ENCODE measurements at regions not wholly inside any gene's neighbourhood (a gene's known extent, or its start where the extent isn't known, plus 50 kb on each side); places are given as distances from the start of the nearest gene placed in this dataset.

GRCh38 chr6:120872262-120872578 lies 462.1 kb downstream of the TBC1D32 start:
- H2AFZ ChIP-seq (ENCODE audit: low read length) = no peak overlapping the region
- no peak for DNase-seq (ENCODE audit: low spot score)
- no peaks in the 10 kb centered on the region for H3K79me2 ChIP-seq (ENCODE audit: insufficient read depth, low read depth, low read length)
- H3K4me3 ChIP-seq (ENCODE audit: low read depth, low read length, poor library complexity, severe bottlenecking) = no peak overlapping the region
- POLR2A ChIA-PET = no interaction called here
- CTCF ChIA-PET (ENCODE audit: unreplicated experiment) = no interaction called here
- no peak overlapping the region for H3K27ac ChIP-seq (ENCODE audit: low read depth, low read length, poor library complexity, severe bottlenecking)
- BruUV-seq (replicated peaks) = no TSS peak
- intact Hi-C loops (cut with micrococcal nuclease; ENCODE audit: unreplicated experiment) = no loop called here
- TF ChIP-seq, protein P1, sequence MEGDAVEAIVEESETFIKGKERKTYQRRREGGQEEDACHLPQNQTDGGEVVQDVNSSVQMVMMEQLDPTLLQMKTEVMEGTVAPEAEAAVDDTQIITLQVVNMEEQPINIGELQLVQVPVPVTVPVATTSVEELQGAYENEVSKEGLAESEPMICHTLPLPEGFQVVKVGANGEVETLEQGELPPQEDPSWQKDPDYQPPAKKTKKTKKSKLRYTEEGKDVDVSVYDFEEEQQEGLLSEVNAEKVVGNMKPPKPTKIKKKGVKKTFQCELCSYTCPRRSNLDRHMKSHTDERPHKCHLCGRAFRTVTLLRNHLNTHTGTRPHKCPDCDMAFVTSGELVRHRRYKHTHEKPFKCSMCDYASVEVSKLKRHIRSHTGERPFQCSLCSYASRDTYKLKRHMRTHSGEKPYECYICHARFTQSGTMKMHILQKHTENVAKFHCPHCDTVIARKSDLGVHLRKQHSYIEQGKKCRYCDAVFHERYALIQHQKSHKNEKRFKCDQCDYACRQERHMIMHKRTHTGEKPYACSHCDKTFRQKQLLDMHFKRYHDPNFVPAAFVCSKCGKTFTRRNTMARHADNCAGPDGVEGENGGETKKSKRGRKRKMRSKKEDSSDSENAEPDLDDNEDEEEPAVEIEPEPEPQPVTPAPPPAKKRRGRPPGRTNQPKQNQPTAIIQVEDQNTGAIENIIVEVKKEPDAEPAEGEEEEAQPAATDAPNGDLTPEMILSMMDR (conservative IDR thresholded peaks at IDR 0.05; ENCODE audit: low read length) = no peak
- no peak for TF ChIP-seq EZH2phosphoT487 (IDR thresholded peaks at IDR 0.05; ENCODE audit: borderline replicate concordance, low read depth, low read length)
- no peaks in the 10 kb centered on the region for H3K4me1 ChIP-seq (ENCODE audit: insufficient read depth, low read length, poor library complexity, severe bottlenecking)
- no peaks in the 10 kb centered on the region for H3K9me3 ChIP-seq (ENCODE audit: low read length)
- no peaks in the 10 kb centered on the region for H3K9me2 ChIP-seq (ENCODE audit: insufficient read depth, low read length)
- no peaks in the 10 kb centered on the region for H3K36me3 ChIP-seq (ENCODE audit: insufficient read depth, low read length)
- no peak overlapping the region for H3K4me2 ChIP-seq (ENCODE audit: low read length)
- no peaks in the 10 kb centered on the region for H4K20me1 ChIP-seq (ENCODE audit: insufficient read depth, low read length)

GRCh38 chr6:120871416-120872261 lies 462.6 kb downstream of the TBC1D32 start:
- Histone ChIP-seq H3K4me3 (ENCODE audit: low read depth, low read length, poor library complexity, severe bottlenecking) (no peak overlapping the region), H3K79me2 (ENCODE audit: insufficient read depth, low read depth, low read length) (no peaks in the 10 kb centered on the region), H3K27ac (ENCODE audit: low read depth, low read length, poor library complexity, severe bottlenecking) (no peak overlapping the region), H2AFZ (ENCODE audit: low read length) (no peak overlapping the region), H3K4me2 (ENCODE audit: low read length) (no peak overlapping the region), H4K20me1 (ENCODE audit: insufficient read depth, low read length) (no peaks in the 10 kb centered on the region), H3K36me3 (ENCODE audit: insufficient read depth, low read length) (no peaks in the 10 kb centered on the region), H3K9me3 (ENCODE audit: low read length) (no peaks in the 10 kb centered on the region), H3K4me1 (ENCODE audit: insufficient read depth, low read length, poor library complexity, severe bottlenecking) (no peaks in the 10 kb centered on the region), H3K9me2 (ENCODE audit: insufficient read depth, low read length) (no peaks in the 10 kb centered on the region)
- TF ChIP-seq, protein P1 (conservative IDR thresholded peaks at IDR 0.05; ENCODE audit: low read length) = no peak
- TF ChIP-seq EZH2phosphoT487 (IDR thresholded peaks at IDR 0.05; ENCODE audit: borderline replicate concordance, low read depth, low read length) = no peak
- POLR2A ChIA-PET = no interaction called here
- BruUV-seq (replicated peaks) = no TSS peak
- intact Hi-C loops (cut with micrococcal nuclease; ENCODE audit: unreplicated experiment) = no loop called here
- no peak for DNase-seq (ENCODE audit: low spot score)
- CTCF ChIA-PET (ENCODE audit: unreplicated experiment) = no interaction called here

DNA sequence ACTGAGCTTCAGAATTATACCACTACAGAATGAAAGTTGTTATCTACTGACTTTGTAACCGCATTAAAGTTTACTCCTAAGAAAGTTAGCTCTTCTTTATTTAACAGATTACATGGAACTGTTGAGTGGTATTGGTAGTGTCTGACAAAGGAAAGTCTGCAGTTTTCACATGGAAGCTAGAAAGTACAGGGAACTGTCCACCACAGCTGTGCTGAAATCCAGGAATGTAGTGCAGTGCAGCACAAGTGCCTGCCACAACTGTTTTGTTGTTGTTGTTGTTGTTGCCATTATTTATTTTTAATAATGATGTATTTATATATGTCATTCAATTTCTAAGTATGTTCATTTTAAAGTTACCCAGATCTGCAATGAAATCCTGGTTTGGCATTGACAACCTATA lies 464.9 kb downstream of the TBC1D32 start:
- H3K79me2 ChIP-seq (ENCODE audit: insufficient read depth, low read depth, low read length) = no peaks in the 10 kb centered on the region
- no peak overlapping the region for H2AFZ ChIP-seq (ENCODE audit: low read length)
- ChIA-PET POLR2A (no interaction called here), CTCF (ENCODE audit: unreplicated experiment) (no interaction called here)
- no peaks in the 10 kb centered on the region for H3K9me3 ChIP-seq (ENCODE audit: low read length)
- H3K4me3 ChIP-seq (ENCODE audit: low read depth, low read length, poor library complexity, severe bottlenecking) = no peak overlapping the region
- DNase-seq (ENCODE audit: low spot score) = no peak
- no peaks in the 10 kb centered on the region for H3K4me1 ChIP-seq (ENCODE audit: insufficient read depth, low read length, poor library complexity, severe bottlenecking)
- H3K36me3 ChIP-seq (ENCODE audit: insufficient read depth, low read length) = no peaks in the 10 kb centered on the region
- no peak overlapping the region for H3K27ac ChIP-seq (ENCODE audit: low read depth, low read length, poor library complexity, severe bottlenecking)
- H4K20me1 ChIP-seq (ENCODE audit: insufficient read depth, low read length) = no peaks in the 10 kb centered on the region
- no peak overlapping the region for H3K4me2 ChIP-seq (ENCODE audit: low read length)
- BruUV-seq (replicated peaks) = no TSS peak
- intact Hi-C loops (cut with micrococcal nuclease; ENCODE audit: unreplicated experiment) = no loop called here
- TF ChIP-seq, protein P1 (conservative IDR thresholded peaks at IDR 0.05; ENCODE audit: low read length) = no peak
- H3K9me2 ChIP-seq (ENCODE audit: insufficient read depth, low read length) = no peaks in the 10 kb centered on the region
